Activated T-helper 1 cell treated with anti-CD3 and anti-CD28 coated beads, Interleukin-12 subunit alpha, Interleukin-12 subunit beta, Interleukin-2, Interleukin-4 antibody, amounts not matched to agents 30 ng/mL and 10 ng/mL and 1 ng/mL, durations not matched to agents 14 hours and 24 hours and 36 hours (primary cell): ENCODE measurements at regions not wholly inside any gene's neighbourhood (a gene's known extent, or its start where the extent isn't known, plus 50 kb on each side); places are given as distances from the start of the nearest gene placed in this dataset.
"Not testable (repeated sequence)": the region's sequence is repeated elsewhere in the genome, so short reads cannot be mapped to it uniquely, and the experiment has no call there.

Experiments
- DNase-seq: peaks from one replicate; pipeline ENCODE4 v3.0.0; 2021; ENCODE audit warnings: low spot score
- H3K27ac Mint-ChIP-seq: one replicate; pipeline ENCODE4 v1.8.0; 2021; ENCODE audit warnings: mild to moderate bottlenecking, mixed read lengths
- H3K27me3 Mint-ChIP-seq: one replicate; pipeline ENCODE4 v1.8.0; 2022; ENCODE audit warnings: mild to moderate bottlenecking, moderate library complexity, mixed read lengths; ENCODE audit not compliant: insufficient read depth
- H3K36me3 Mint-ChIP-seq: one replicate; pipeline ENCODE4 v1.8.0; 2021; ENCODE audit warnings: low read depth, mixed read lengths
- H3K4me1 Mint-ChIP-seq: one replicate; pipeline ENCODE4 v1.8.0; 2021; ENCODE audit warnings: low read depth, mixed read lengths
- H3K4me3 Mint-ChIP-seq: one replicate; pipeline ENCODE4 v1.8.0; 2021; ENCODE audit warnings: mild to moderate bottlenecking, moderate library complexity, mixed read lengths
- H3K9me3 Mint-ChIP-seq: one replicate; pipeline ENCODE4 v1.8.0; 2021; ENCODE audit warnings: mixed read lengths
- intact Hi-C: fragments of 100-400 bp; cut with micrococcal nuclease; formaldehyde crosslinking; loops from one replicate; pipeline ENCODE4 v1.15.1; 2024

- intact Hi-C loops, result no loop called here
- H3K4me1 Mint-ChIP-seq, result no peaks in the 10 kb centered on the region
- H3K9me3 Mint-ChIP-seq, result no peaks in the 10 kb centered on the region
- H3K36me3 Mint-ChIP-seq, result no peaks in the 10 kb centered on the region
- DNase-seq, result no peak
- peaks cover 8% of the 10 kb centered on the region for H3K27me3 Mint-ChIP-seq
- no peak overlapping the region for H3K4me3 Mint-ChIP-seq
- no peak overlapping the region for H3K27ac Mint-ChIP-seq
Measured at GRCh38 chr1:37338658-37339057, 135.7 kb upstream of the ZC3H12A start.

GRCh38 chr1:37342736-37343135, 131.6 kb upstream of the ZC3H12A start:
- Mint-ChIP-seq H3K27me3 (peaks cover 3% of the 10 kb centered on the region), H3K27ac (no peak overlapping the region), H3K36me3 (no peaks in the 10 kb centered on the region), H3K4me3 (no peak overlapping the region), H3K9me3 (no peaks in the 10 kb centered on the region), H3K4me1 (no peaks in the 10 kb centered on the region)
- DNase-seq, result no peak
- intact Hi-C loops, result no loop called here

- Mint-ChIP-seq H3K27ac (no peak overlapping the region), H3K4me3 (no peak overlapping the region), H3K27me3 (peaks cover 6% of the 10 kb centered on the region), H3K36me3 (no peaks in the 10 kb centered on the region), H3K4me1 (no peaks in the 10 kb centered on the region), H3K9me3 (no peaks in the 10 kb centered on the region)
- intact Hi-C loops, result no loop called here
- no peak for DNase-seq
Measured at GRCh38 chr1:37347104-37347649, 127.2 kb upstream of the ZC3H12A start.

- Mint-ChIP-seq H3K4me3 (no peak overlapping the region), H3K27ac (no peak overlapping the region), H3K27me3 (peaks cover 9% of the 10 kb centered on the region), H3K36me3 (no peaks in the 10 kb centered on the region), H3K4me1 (no peaks in the 10 kb centered on the region), H3K9me3 (no peaks in the 10 kb centered on the region)
- no peak for DNase-seq
- intact Hi-C loops, result no loop called here
Measured at GRCh38 chr1:37353871-37354270, 120.5 kb upstream of the ZC3H12A start.

GRCh38 chr1:37354876-37355650, 119.3 kb upstream of the ZC3H12A start:
- no peak for DNase-seq
- Mint-ChIP-seq H3K4me1 (no peaks in the 10 kb centered on the region), H3K27me3 (peaks cover 6% of the 10 kb centered on the region), H3K4me3 (no peak overlapping the region), H3K36me3 (no peaks in the 10 kb centered on the region), H3K9me3 (no peaks in the 10 kb centered on the region), H3K27ac (no peak overlapping the region)
- intact Hi-C loops, result no loop called here

- Mint-ChIP-seq H3K4me3 (no peak overlapping the region), H3K4me1 (no peaks in the 10 kb centered on the region), H3K27me3 (peaks cover 9% of the 10 kb centered on the region), H3K27ac (no peak overlapping the region), H3K9me3 (no peaks in the 10 kb centered on the region), H3K36me3 (no peaks in the 10 kb centered on the region)
- intact Hi-C loops, result no loop called here
- DNase-seq, result no peak
Measured at GRCh38 chr1:37358992-37359391, 115.4 kb upstream of the ZC3H12A start.

GRCh38 chr1:37360011-37360410, 114.4 kb upstream of the ZC3H12A start:
- intact Hi-C loops, result no loop called here
- Mint-ChIP-seq H3K27ac (no peak overlapping the region), H3K27me3 (peaks cover 11% of the 10 kb centered on the region), H3K36me3 (no peaks in the 10 kb centered on the region), H3K9me3 (no peaks in the 10 kb centered on the region), H3K4me1 (no peaks in the 10 kb centered on the region), H3K4me3 (no peak overlapping the region)
- no peak for DNase-seq

GRCh38 chr1:37362594-37363385, 111.6 kb upstream of the ZC3H12A start:
- Mint-ChIP-seq H3K9me3 (no peaks in the 10 kb centered on the region), H3K27me3 (peaks cover 8% of the 10 kb centered on the region)

GRCh38 chr1:37363535-37363934, 110.8 kb upstream of the ZC3H12A start:
- peaks cover 8% of the 10 kb centered on the region for H3K27me3 Mint-ChIP-seq
- H3K9me3 Mint-ChIP-seq, result no peaks in the 10 kb centered on the region
- H3K4me1 Mint-ChIP-seq, result no peaks in the 10 kb centered on the region
- H3K27ac Mint-ChIP-seq, result no peak overlapping the region
- no peak overlapping the region for H3K4me3 Mint-ChIP-seq
- H3K36me3 Mint-ChIP-seq, result no peaks in the 10 kb centered on the region
- intact Hi-C loops, result no loop called here
- DNase-seq, result no peak

More at GRCh38 chr1:37362594-37363385, 111.6 kb upstream of the ZC3H12A start:
- H3K27ac Mint-ChIP-seq, result no peak overlapping the region
- H3K4me3 Mint-ChIP-seq, result no peak overlapping the region
- H3K36me3 Mint-ChIP-seq, result no peaks in the 10 kb centered on the region
- intact Hi-C loops, result no loop called here
- no peak for DNase-seq
- no peaks in the 10 kb centered on the region for H3K4me1 Mint-ChIP-seq

- H3K4me1 Mint-ChIP-seq, H3K36me3 Mint-ChIP-seq, DNase-seq, H3K27me3 Mint-ChIP-seq, H3K4me3 Mint-ChIP-seq, H3K9me3 Mint-ChIP-seq, H3K27ac Mint-ChIP-seq, intact Hi-C loops: not testable (repeated sequence)
Measured at GRCh38 chr1:37368665-37369315, 105.6 kb upstream of the ZC3H12A start.

GRCh38 chr1:37372302-37372701, 102.1 kb upstream of the ZC3H12A start:
- H3K4me3 Mint-ChIP-seq, result no peak overlapping the region
- no peak for DNase-seq
- no peaks in the 10 kb centered on the region for H3K9me3 Mint-ChIP-seq
- H3K27ac Mint-ChIP-seq, result no peak overlapping the region
- H3K4me1 Mint-ChIP-seq, result no peaks in the 10 kb centered on the region
- H3K36me3 Mint-ChIP-seq, result no peaks in the 10 kb centered on the region
- H3K27me3 Mint-ChIP-seq, result no peaks in the 10 kb centered on the region
- intact Hi-C loops, result no loop called here

GRCh38 chr1:37372711-37373110, 101.7 kb upstream of the ZC3H12A start:
- Mint-ChIP-seq H3K9me3 (no peaks in the 10 kb centered on the region), H3K36me3 (no peaks in the 10 kb centered on the region), H3K27me3 (peaks cover 2% of the 10 kb centered on the region), H3K4me3 (no peak overlapping the region), H3K4me1 (no peaks in the 10 kb centered on the region), H3K27ac (no peak overlapping the region)
- DNase-seq, result no peak
- intact Hi-C loops, result no loop called here

- peaks cover 5% of the 10 kb centered on the region for H3K27me3 Mint-ChIP-seq
- no peak overlapping the region for H3K27ac Mint-ChIP-seq
- intact Hi-C loops, result no loop called here
- DNase-seq, result no peak
- no peak overlapping the region for H3K4me3 Mint-ChIP-seq
- no peaks in the 10 kb centered on the region for H3K4me1 Mint-ChIP-seq
- no peaks in the 10 kb centered on the region for H3K9me3 Mint-ChIP-seq
- H3K36me3 Mint-ChIP-seq, result no peaks in the 10 kb centered on the region
Measured at GRCh38 chr1:37373413-37373812, 101.0 kb upstream of the ZC3H12A start.
